ENCODE measurements at regions not wholly inside any gene's neighbourhood (a gene's known extent, or its start where the extent isn't known, plus 50 kb on each side); places are given as distances from the start of the nearest gene placed in this dataset.
"Not testable (repeated sequence)": the region's sequence is repeated elsewhere in the genome, so short reads cannot be mapped to it uniquely, and the experiment has no call there.

GRCh38 chr3:148441191-148441590 is 256.5 kb upstream of the AGTR1 start:
- DNase-seq = no peak

DNA sequence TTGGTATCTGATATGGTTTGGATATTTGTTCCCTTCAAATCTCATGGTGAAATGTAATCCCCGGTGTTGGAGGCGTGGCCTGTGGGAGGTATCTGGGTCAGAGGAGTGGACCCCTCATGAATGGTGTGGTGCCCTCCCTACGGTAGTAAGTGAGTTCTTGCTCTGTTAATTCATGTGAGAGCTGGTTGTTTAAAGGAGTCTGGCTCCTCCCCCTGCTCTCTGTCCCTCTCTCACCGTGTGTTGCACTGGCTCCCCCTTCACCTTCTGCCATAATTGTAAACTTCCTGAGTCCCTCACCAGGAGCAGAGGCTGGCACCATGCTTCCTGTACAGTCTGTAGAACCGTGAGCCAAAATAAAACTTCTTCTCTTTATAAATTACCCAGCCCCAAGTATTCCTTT is 246.9 kb upstream of the AGTR1 start:
- DNase-seq = no peak

GRCh38 chr3:148451969-148452368 is 245.7 kb upstream of the AGTR1 start:
- no peak for DNase-seq

GRCh38 chr3:148453781-148454191 is 243.9 kb upstream of the AGTR1 start:
- no peak for DNase-seq

GRCh38 chr3:148455098-148455497 is 242.6 kb upstream of the AGTR1 start:
- DNase-seq = no peak

DNA sequence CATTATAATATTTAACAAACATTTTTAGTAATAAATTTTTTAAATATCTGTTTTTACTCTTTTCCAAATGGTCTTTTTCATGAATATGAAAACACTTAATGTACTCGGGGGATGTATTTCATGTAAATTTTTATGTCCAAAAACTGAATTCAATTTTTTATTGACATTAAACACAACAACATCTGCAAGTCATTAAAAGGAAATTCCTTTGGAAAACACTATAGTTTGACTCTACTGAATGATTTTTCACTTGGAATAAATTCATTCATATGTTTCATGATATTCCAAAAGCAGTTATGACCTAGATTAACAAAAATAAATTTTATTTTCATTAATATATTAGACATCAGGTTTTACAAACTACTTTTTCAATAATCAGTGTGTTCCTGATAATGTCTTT is 239.8 kb upstream of the AGTR1 start:
- DNase-seq = no peak

DNA sequence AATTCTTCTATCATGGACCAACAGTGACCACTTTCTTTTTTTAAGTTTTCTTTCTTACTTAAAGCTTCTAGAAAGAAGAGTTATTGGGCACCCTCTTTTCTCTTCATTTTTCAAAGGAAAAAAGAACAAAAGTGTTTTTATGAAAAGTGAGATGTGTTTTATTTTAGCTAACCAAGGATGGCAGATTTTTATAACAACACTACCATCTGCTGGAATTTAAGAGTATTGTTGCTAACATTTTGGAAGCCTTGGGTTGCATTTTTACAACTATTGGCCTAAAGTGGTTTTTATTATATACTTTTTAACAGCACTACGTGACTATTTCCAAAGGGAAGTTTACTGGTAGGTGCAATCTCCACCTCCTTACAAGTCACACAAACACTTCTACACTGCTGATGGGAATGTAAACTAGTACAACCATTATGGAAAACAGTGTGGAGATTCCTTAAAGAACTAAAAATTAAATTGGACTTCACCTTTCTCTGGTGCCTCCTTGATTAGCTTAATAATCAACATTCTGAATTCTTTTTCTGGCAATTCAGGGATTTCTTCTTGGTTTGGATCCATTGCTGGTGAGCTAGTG is 237.7 kb upstream of the AGTR1 start:
- no peak for DNase-seq

- no peak for DNase-seq
Measured at GRCh38 chr3:148460686-148461085, 237.0 kb upstream of the AGTR1 start.

- DNase-seq = no peak
Measured at GRCh38 chr3:148464246-148464645, 233.5 kb upstream of the AGTR1 start.

DNA sequence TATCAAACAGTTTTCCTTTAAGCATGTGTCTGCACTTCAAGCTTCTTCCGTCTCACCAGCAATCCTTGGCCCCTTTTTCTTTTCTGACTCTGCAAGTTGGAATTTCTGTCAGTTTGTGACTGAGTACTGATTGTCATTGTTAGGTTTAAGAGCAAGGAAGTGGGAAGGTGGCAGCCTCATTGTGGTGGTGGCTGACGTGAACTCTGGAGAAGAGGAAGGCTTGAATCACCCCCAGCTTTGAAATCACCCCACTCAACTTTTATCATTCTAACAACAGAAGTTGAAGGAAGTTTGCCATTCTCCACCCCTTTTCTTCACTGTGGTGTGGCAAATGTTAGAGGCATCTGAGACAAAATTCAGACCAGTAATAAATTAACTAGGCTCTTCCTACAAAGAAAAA is 231.6 kb upstream of the AGTR1 start:
- no peak for DNase-seq

- no peak for DNase-seq
Measured at GRCh38 chr3:148466980-148467740, 230.5 kb upstream of the AGTR1 start.

GRCh38 chr3:148477375-148477774 is 220.3 kb upstream of the AGTR1 start:
- DNase-seq = no peak

GRCh38 chr3:148493631-148494030 is 204.1 kb upstream of the AGTR1 start:
- no peak for DNase-seq

DNA sequence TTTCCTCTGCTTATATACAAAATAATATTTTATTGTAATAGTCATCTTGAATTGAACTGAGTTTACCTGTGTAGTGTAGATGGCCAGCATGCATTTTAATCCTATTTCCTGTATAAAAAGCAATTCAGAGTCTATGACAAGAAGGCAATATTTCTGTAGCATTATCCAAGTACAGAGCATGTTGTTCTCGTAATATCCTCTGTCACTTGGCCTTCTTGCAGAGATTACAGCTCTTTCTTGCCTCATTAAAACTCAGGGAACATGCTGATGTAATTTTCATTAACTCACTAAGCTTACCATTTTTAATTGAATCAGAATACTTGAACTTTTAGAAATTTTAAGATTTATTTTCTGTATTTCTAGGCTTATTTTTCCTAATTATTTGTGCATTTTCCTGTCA is 203.3 kb upstream of the AGTR1 start:
- no peak for DNase-seq

DNA sequence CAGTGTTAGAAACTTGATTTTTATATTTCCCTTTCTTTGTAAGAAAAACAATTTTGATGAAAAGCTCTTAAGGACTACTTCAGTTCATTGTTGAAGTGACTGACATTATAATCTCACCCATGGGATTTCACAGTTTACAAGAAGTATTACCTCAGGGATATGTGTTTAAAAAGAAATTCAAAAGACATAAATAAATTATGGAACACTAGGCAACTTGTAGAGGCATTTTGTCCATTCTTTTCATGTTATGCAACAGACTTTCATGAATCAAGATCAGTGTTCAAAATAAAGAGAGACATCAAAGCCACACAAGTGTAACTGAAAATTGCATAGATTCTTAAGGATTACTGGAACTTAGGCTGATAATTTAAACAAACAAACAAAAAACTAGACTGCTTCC is 196.8 kb upstream of the AGTR1 start:
- DNase-seq = no peak

DNA sequence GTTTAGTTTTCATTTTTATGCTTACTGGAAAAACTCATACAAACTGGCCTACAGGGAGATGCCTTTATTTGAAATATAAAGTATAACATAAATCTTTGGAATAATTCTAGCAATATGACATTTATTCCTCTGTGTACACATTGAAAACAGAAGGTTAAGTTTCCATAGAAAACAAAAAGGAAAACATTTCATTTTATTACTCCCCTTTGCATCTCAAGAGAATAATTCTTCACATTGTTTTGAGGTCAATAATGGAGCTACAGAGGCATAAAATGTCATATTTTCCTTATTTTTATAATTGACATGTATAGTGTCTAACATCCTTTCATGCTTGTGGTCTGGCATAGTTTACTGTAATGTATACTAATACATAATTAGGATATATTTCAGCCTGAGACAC is 187.6 kb upstream of the AGTR1 start:
- no peak for DNase-seq

GRCh38 chr3:148510561-148510960 is 187.1 kb upstream of the AGTR1 start:
- DNase-seq = no peak

GRCh38 chr3:148512648-148513047 is 185.1 kb upstream of the AGTR1 start:
- no peak for DNase-seq

- DNase-seq = no peak
Measured at GRCh38 chr3:148513096-148513543, 184.6 kb upstream of the AGTR1 start.

DNA sequence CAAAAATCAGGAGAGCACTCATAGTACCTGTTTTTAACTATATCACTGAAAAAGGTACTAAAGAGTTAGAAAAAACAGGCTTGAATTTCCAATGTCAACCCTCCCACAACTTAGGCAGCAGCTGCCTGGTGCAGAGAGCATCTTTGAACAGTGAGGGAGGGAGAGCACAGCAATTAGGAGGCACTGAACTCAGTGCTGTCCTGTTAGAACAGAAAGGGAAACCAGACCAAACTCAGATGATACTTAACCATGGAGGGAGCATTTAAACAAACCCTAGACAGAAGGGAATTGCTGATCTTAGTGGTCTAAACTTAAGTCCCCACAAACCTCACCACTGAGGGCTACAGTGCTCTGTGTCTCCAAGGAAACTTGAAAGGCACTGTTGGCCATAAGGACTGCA is 179.2 kb upstream of the AGTR1 start:
- DNase-seq = no peak

DNA sequence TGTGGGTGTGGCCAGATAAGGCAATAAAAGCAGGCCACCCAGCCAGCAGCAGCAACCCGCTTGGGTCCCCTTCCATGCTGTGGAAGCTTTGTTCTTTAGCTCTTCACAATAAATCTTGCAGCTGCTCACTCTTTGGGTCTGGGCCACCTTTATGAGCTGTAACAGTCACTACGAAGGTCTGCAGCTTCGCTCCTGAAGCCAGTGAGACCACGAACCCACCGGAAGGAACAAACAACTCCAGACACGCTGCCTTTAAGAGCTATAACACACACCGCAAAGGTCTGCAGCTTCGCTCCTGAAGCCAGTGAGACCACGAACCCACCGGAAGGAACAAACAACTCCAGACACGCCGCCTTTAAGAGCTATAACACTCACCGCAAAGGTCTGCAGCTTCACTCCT is 172.1 kb upstream of the AGTR1 start:
- not testable (repeated sequence) for DNase-seq

- DNase-seq = no peak
Measured at GRCh38 chr3:148528024-148528423, 169.7 kb upstream of the AGTR1 start.

GRCh38 chr3:148531836-148532235 is 165.9 kb upstream of the AGTR1 start:
- no peak for DNase-seq

DNA sequence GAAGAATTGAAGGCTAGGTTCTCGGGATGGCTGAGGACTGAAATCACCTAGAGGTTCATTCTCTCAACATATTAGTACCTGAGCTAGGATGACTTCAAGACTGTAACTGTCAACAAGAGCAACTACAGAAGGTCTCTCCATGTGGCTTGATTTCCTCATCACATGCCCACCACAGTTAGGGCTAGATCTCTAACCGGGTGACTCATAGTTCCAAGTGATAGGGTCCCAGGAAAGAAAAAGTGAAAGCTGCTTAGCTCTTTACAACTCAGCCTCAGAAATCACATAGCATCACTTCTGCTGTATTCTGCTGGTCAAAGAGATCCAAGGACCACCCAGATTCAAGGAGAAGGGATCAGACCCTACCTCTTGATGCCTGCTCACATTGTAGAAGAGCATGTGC is 165.4 kb upstream of the AGTR1 start:
- no peak for DNase-seq

DNA sequence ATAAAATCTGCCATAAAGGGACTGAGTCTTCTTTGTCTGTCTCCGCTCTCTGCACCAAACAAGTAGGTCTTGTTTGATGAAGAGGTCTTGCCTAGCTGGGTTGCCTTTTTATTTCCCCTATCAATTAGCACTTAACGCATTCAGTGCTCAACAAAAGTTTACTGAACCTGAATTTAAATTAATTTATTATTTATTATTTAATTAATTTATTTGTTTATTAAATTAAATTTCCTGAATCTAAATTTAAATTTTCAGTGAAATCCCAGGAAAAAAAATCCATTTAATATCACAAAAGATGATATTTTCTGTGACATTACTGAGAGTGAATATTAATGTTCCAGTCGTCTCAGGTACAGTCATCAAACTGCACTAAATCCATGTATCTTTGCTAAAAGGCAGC is 164.9 kb upstream of the AGTR1 start:
- no peak for DNase-seq

Data from NCI-H774 (cell line).